CD8-positive, alpha-beta memory T cell (primary cell): ENCODE measurements at regions not wholly inside any gene's neighbourhood (a gene's known extent, or its start where the extent isn't known, plus 50 kb on each side); places are given as distances from the start of the nearest gene placed in this dataset.
"Not testable (repeated sequence)": the region's sequence is repeated elsewhere in the genome, so short reads cannot be mapped to it uniquely, and the experiment has no call there.

Experiments used
- CTCF ChIA-PET: fragments of 350-600 bp; sonication (Branson Sonifier 250); formaldehyde crosslinking; loops from one replicate; lab custom pipeline; 2021; ENCODE audit warnings: antibody characterized with exemption; lab: Charles Lee
- POLR2A ChIA-PET: fragments of 350-600 bp; sonication (Branson Sonifier 250); formaldehyde crosslinking; loops from one replicate; lab custom pipeline; 2021; ENCODE audit warnings: antibody characterized with exemption; lab: Charles Lee
- DNase-seq, 5 donors: peaks; one replicate each; pipeline versions ENCODE4 v3.0.0 to v3.0.0-alpha.2; 2020 to 2022; ENCODE audit warnings: mixed read lengths in 1 of 5
- H3K27ac ChIP-seq: one replicate; pipeline ENCODE4 v1.7.0; 2013; ENCODE audit warnings: low read depth, mild to moderate bottlenecking, low read length, moderate library complexity
- H3K27me3 ChIP-seq: 2 replicates; pipeline ENCODE4 v1.7.0; 2013; ENCODE audit warnings: low read length, mild to moderate bottlenecking; ENCODE audit not compliant: insufficient read depth, poor library complexity, severe bottlenecking
- H3K36me3 ChIP-seq: 2 replicates; pipeline ENCODE4 v1.7.0; 2013; ENCODE audit warnings: mild to moderate bottlenecking, low read length, moderate library complexity; ENCODE audit not compliant: insufficient read depth
- H3K4me1 ChIP-seq: 2 replicates; pipeline ENCODE4 v1.7.0; 2013; ENCODE audit warnings: mild to moderate bottlenecking, low read length, moderate library complexity; ENCODE audit not compliant: insufficient read depth
- H3K4me3 ChIP-seq: 2 replicates; pipeline ENCODE4 v1.7.0; 2013; ENCODE audit warnings: mild to moderate bottlenecking, low read length
- H3K9me3 ChIP-seq: 2 replicates; pipeline ENCODE4 v1.7.0; 2013; ENCODE audit warnings: mild to moderate bottlenecking, low read length
- H3K27ac Mint-ChIP-seq, 8 donors: one replicate each; pipeline ENCODE4 v1.8.0; 2020 to 2021; ENCODE audit warnings: mixed read lengths in 8 of 8, mild to moderate bottlenecking in 6 of 8, inconsistent platforms in 3 of 8, moderate library complexity in 3 of 8
- H3K27me3 Mint-ChIP-seq, 2 donors: one replicate each; pipeline ENCODE4 v1.8.0; 2020 to 2021; ENCODE audit warnings: mixed read lengths in 2 of 2, mild to moderate bottlenecking in 1 of 2, moderate library complexity in 1 of 2
- H3K36me3 Mint-ChIP-seq, 3 donors: one replicate each; pipeline ENCODE4 v1.8.0; 2020 to 2021; ENCODE audit warnings: mixed read lengths in 3 of 3, inconsistent platforms in 1 of 3, mild to moderate bottlenecking in 1 of 3
- H3K4me1 Mint-ChIP-seq, 3 donors: one replicate each; pipeline ENCODE4 v1.8.0; 2020 to 2021; ENCODE audit warnings: mixed read lengths in 3 of 3, inconsistent platforms in 1 of 3, mild to moderate bottlenecking in 1 of 3
- H3K4me3 Mint-ChIP-seq, 7 donors: one replicate each; pipeline ENCODE4 v1.8.0; 2020 to 2021; ENCODE audit warnings: mixed read lengths in 7 of 7, mild to moderate bottlenecking in 6 of 7, moderate library complexity in 4 of 7, inconsistent platforms in 2 of 7
- H3K9me3 Mint-ChIP-seq, 5 donors: one replicate each; pipeline ENCODE4 v1.8.0; 2020 to 2022; ENCODE audit warnings: mixed read lengths in 5 of 5, mild to moderate bottlenecking in 3 of 5, moderate library complexity in 2 of 5, inconsistent platforms in 1 of 5

DNA sequence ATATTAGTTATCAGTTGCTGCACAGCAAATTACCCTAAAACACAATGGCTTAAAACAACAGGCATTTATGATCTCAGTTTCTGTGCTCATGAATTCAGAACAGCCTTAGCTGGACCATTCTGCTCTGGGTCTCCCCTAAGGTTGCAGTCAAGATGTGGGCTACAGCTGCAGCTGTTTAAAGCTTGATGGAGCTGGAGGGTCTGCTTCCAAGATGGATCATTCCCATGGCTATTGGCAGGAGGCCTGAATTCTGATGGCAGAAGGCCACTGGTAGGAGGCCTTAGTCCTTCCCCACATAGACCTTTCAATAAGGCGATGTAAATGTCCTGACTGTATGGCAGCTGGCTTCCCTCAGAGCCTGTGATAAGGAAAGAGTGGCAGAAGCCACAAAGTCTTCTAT is 118.6 kb upstream of the SERPINE2 start:
- H3K4me1 Mint-ChIP-seq, result no peaks in the 10 kb centered on the region

DNA sequence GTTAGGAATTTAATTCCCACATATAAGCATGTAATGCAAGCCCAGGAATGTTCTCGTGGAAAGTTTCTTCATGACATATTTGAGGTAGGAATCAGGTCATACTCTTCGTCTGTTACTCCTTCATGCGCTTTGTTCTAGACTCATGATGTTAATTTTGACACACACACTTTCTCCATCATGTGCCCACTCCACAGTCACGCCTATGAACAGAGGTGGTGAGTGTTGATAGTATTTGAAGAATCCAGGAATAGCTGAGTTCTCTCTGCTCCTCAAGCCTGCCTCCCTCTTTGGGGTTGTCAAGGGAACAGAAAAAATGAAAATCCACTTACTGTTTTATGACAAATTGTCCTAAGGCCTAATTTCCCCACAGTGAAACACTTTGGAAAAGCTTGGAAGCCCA is 117.3 kb upstream of the SERPINE2 start:
- Histone ChIP-seq H3K27ac (no peak overlapping the region), H3K9me3 (no peaks in the 10 kb centered on the region), H3K36me3 (no peaks in the 10 kb centered on the region), H3K4me1 (no peaks in the 10 kb centered on the region), H3K4me3 (no peak overlapping the region), H3K27me3 (no peaks in the 10 kb centered on the region)
- Mint-ChIP-seq H3K36me3 (no peaks in the 10 kb centered on the region), H3K4me3 (no peak overlapping the region), H3K9me3 (no peaks in the 10 kb centered on the region), H3K4me1 (no peaks in the 10 kb centered on the region), H3K27me3 (peaks cover 2 to 4% of the 10 kb centered on the region in 2 donors), H3K27ac (no peak overlapping the region)
- no peak for DNase-seq
- POLR2A ChIA-PET, result no interaction called here
- CTCF ChIA-PET, result no interaction called here

More for the DNA sequence above, 118.6 kb upstream of the SERPINE2 start:
- no peaks in the 10 kb centered on the region for H3K4me1 ChIP-seq
- peaks cover 4 to 7% of the 10 kb centered on the region in 2 donors for H3K27me3 Mint-ChIP-seq
- no peaks in the 10 kb centered on the region for H3K36me3 Mint-ChIP-seq
- H3K27ac ChIP-seq, result no peak overlapping the region
- H3K9me3 Mint-ChIP-seq, result no peaks in the 10 kb centered on the region
- no peaks in the 10 kb centered on the region for H3K27me3 ChIP-seq
- DNase-seq, result no peak
- no peaks in the 10 kb centered on the region for H3K36me3 ChIP-seq
- H3K4me3 Mint-ChIP-seq, result no peak overlapping the region
- no peak overlapping the region for H3K27ac Mint-ChIP-seq
- H3K9me3 ChIP-seq, result no peaks in the 10 kb centered on the region
- CTCF ChIA-PET, result no interaction called here
- H3K4me3 ChIP-seq, result no peak overlapping the region
- POLR2A ChIA-PET, result no interaction called here

DNA sequence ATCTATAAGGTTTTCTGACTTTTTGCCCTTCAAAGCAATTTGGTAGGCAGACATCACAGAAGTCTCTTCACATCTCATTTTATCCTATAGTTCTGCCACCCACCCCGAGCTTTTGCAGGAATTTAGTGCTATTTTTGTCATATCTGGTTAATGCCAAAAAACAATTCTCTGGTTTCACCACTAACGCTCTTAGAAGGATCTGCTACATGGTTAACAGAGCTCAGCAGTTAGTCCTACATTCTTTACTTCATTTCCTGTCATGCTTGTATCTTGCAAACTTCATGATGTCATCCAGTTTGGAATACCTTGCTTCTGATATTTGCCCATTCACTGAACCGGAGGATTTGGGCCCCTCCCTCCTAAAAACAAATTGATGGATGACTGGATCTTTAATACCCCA is 116.8 kb upstream of the SERPINE2 start:
- Histone ChIP-seq H3K9me3 (no peaks in the 10 kb centered on the region), H3K4me3 (no peak overlapping the region), H3K36me3 (no peaks in the 10 kb centered on the region), H3K4me1 (no peaks in the 10 kb centered on the region), H3K27ac (no peak overlapping the region), H3K27me3 (no peaks in the 10 kb centered on the region)
- Mint-ChIP-seq H3K36me3 (no peaks in the 10 kb centered on the region), H3K4me1 (no peaks in the 10 kb centered on the region), H3K27me3 (peaks cover 1 to 4% of the 10 kb centered on the region in 2 donors), H3K9me3 (no peaks in the 10 kb centered on the region), H3K27ac (no peak overlapping the region), H3K4me3 (no peak overlapping the region)
- ChIA-PET CTCF (no interaction called here), POLR2A (no interaction called here)
- no peak for DNase-seq

DNA sequence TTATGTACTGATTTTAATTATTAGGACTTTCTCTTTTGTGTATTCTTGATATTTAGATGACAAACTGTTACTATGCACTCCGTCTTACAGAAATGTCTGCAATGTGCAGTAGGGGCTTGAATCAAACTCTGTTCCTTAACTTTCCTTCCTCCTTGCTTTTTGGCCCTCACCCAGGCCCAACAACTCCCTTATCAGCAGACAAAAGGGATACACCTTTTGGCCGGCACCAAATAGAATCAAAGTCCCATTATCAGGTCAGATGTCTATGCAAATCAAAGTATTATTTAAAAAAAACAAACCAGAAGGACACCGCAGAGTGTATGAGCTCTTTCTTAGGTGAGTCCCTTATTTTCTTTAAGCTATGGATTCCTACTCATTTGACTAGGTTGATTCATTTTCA is 116.3 kb upstream of the SERPINE2 start:
- Histone ChIP-seq H3K27ac (no peak overlapping the region), H3K4me3 (no peak overlapping the region), H3K27me3 (no peaks in the 10 kb centered on the region), H3K4me1 (no peaks in the 10 kb centered on the region), H3K9me3 (no peaks in the 10 kb centered on the region), H3K36me3 (no peaks in the 10 kb centered on the region)
- Mint-ChIP-seq H3K27me3 (peaks cover 1 to 7% of the 10 kb centered on the region in 2 donors), H3K9me3 (no peaks in the 10 kb centered on the region), H3K4me3 (no peak overlapping the region), H3K27ac (no peak overlapping the region), H3K4me1 (no peaks in the 10 kb centered on the region), H3K36me3 (no peaks in the 10 kb centered on the region)
- no peak for DNase-seq
- ChIA-PET CTCF (no interaction called here), POLR2A (no interaction called here)

DNA sequence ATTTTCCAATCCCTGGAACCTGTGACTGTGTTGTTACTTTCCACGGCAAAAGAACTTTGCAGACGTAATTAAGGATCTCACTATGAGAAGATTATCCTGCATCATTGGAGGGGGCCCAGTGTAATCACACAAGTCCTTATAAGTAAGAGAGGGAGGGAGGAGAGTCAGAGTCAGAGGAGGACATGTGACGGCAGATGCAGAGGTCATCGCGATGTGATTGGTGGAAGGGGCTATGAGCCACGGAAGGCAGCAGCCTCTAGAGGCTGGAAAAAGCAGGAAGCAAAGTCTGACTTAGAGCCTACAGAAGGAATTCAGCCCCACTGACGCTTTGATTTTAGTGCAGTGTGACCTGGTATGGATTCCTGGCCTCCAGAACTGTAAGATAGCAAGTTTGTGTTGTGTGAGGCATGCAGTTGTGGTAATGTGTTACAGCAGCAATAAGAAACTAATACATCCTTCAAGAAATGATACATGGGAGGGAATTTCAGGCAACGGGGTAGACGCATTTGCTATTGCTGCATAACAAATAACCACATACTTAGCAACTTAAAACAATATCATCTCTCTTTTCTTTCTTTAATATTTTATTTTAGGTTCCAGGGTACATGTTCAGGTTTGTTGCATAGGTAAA is 112.7 kb upstream of the SERPINE2 start:
- Histone ChIP-seq H3K27me3 (no peaks in the 10 kb centered on the region), H3K27ac (no peak overlapping the region), H3K4me3 (no peak overlapping the region), H3K4me1 (no peaks in the 10 kb centered on the region), H3K36me3 (no peaks in the 10 kb centered on the region), H3K9me3 (no peaks in the 10 kb centered on the region)
- DNase-seq, result no peak
- no peak overlapping the region for H3K27ac Mint-ChIP-seq
- ChIA-PET POLR2A (no interaction called here), CTCF (no interaction called here)
- H3K4me1 Mint-ChIP-seq, result no peaks in the 10 kb centered on the region
- no peaks in the 10 kb centered on the region for H3K9me3 Mint-ChIP-seq
- no peak overlapping the region for H3K4me3 Mint-ChIP-seq
- no peaks in the 10 kb centered on the region for H3K36me3 Mint-ChIP-seq
- peaks cover 2 to 11% of the 10 kb centered on the region in 2 donors for H3K27me3 Mint-ChIP-seq

DNA sequence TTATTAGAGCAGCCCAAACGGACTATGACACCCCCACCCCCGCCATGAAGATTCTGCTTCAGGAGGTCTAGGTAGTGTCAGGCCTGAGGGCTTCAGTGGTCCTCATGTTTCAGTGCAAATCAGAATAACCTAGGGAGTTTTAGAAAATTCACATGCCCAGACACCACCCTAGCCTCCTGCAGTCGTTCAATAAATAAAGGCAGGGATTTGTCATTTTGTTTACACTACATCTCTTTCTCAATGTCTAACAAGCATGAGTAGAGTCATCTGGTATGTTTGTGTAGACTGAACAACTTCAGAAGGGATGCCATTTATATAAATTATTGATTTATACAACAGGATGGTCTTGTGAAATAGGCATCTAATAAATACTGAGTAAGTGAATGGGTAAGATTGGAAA is 112.1 kb upstream of the SERPINE2 start:
- POLR2A ChIA-PET, result no interaction called here

DNA sequence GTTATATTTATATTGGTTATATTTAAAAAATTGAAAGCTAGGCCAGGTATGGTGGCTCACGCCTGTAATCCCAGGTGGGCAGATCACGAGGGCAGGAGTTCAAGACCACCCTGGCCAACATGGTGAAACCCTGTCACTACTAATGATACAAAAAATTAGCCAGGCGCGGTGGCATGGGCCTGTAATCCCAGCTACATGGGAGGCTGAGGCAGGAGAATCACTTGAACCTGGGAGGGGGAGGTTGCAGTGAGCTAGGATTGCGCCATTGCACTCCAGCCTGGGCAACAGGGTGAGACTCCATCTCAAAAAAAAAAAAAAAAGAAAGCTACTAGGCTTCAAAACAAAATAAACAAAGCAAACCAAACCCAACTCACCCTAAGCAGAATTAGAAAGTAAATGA is 109.0 kb upstream of the SERPINE2 start:
- DNase-seq, H3K4me3 Mint-ChIP-seq, H3K9me3 ChIP-seq, H3K27me3 ChIP-seq, H3K4me1 Mint-ChIP-seq, H3K36me3 ChIP-seq, H3K4me1 ChIP-seq, H3K36me3 Mint-ChIP-seq, H3K27ac ChIP-seq, H3K9me3 Mint-ChIP-seq, H3K27ac Mint-ChIP-seq, CTCF ChIA-PET, H3K4me3 ChIP-seq, POLR2A ChIA-PET: not testable (repeated sequence)
- H3K27me3 Mint-ChIP-seq, result peaks cover 2 to 19% of the 10 kb centered on the region in 2 donors

More for the DNA sequence above, 112.1 kb upstream of the SERPINE2 start:
- Histone ChIP-seq H3K4me3 (no peak overlapping the region), H3K36me3 (no peaks in the 10 kb centered on the region), H3K4me1 (no peaks in the 10 kb centered on the region), H3K27ac (no peak overlapping the region), H3K9me3 (no peaks in the 10 kb centered on the region), H3K27me3 (no peaks in the 10 kb centered on the region)
- Mint-ChIP-seq H3K4me1 (no peaks in the 10 kb centered on the region), H3K36me3 (no peaks in the 10 kb centered on the region), H3K27me3 (peaks cover 2 to 17% of the 10 kb centered on the region in 2 donors), H3K4me3 (no peak overlapping the region), H3K9me3 (no peaks in the 10 kb centered on the region), H3K27ac (no peak overlapping the region)
- CTCF ChIA-PET, result no interaction called here
- DNase-seq, result no peak

DNA sequence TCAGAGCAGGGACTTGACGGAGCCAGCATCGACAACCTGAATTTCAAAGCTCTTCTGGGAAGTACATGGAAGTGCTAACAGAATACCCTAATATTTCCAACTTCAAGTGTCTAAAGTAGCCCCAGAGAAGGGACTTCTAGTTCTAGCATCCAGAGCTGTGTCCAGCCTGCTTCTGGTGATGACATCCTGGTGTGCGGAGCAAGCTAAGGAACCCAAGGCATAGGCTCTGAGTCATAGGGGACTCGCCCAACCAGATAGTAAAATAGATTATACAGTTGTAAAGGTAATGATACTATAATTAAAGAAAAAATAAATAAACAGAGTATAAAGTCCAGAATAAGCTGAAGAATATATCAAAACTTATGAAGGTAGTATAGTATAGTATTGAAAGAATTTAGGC is 108.1 kb upstream of the SERPINE2 start:
- CTCF ChIA-PET, result no interaction called here
- H3K27me3 Mint-ChIP-seq, result peaks cover 2 to 26% of the 10 kb centered on the region in 2 donors
- Histone ChIP-seq H3K4me3 (no peak overlapping the region), H3K27me3 (no peaks in the 10 kb centered on the region), H3K9me3 (no peaks in the 10 kb centered on the region), H3K27ac (no peak overlapping the region), H3K36me3 (no peaks in the 10 kb centered on the region), H3K4me1 (no peaks in the 10 kb centered on the region)
- no peaks in the 10 kb centered on the region for H3K9me3 Mint-ChIP-seq
- no peaks in the 10 kb centered on the region for H3K4me1 Mint-ChIP-seq
- POLR2A ChIA-PET, result no interaction called here
- H3K4me3 Mint-ChIP-seq, result no peak overlapping the region
- H3K27ac Mint-ChIP-seq, result no peak overlapping the region
- no peak for DNase-seq
- no peaks in the 10 kb centered on the region for H3K36me3 Mint-ChIP-seq
